Neural cell (in vitro differentiated cells): ENCODE measurements at regions not wholly inside any gene's neighbourhood (a gene's known extent, or its start where the extent isn't known, plus 50 kb on each side); places are given as distances from the start of the nearest gene placed in this dataset.

Experiments used
- H2AFZ ChIP-seq: fragments of 200-600, 300-800 bp; sonication (generic), shearing (Covaris generic); 2 replicates; pipeline ENCODE4 v1.6.0; 2014; ENCODE audit warnings: low read depth, mild to moderate bottlenecking, antibody characterized with exemption, low read length, moderate library complexity
- H3F3A ChIP-seq: fragments of 200-600 bp; shearing (Covaris generic); 2 replicates; pipeline ENCODE4 v1.6.1; 2016; ENCODE audit warnings: mild to moderate bottlenecking, moderate library complexity, mixed read lengths, antibody characterized with exemption, low read length; ENCODE audit not compliant: insufficient read depth, poor library complexity, severe bottlenecking
- H3K27ac ChIP-seq: fragments of 200-600, 300-800 bp; sonication (generic), shearing (Covaris generic); 2 replicates; pipeline ENCODE4 v1.5.1; 2014; ENCODE audit warnings: mild to moderate bottlenecking, low read length, moderate library complexity
- H3K27me3 ChIP-seq: fragments of 300-800, 200-600 bp; sonication (generic), shearing (Covaris generic); 2 replicates; pipeline ENCODE4 v1.6.0; 2014; ENCODE audit warnings: mild to moderate bottlenecking, low read depth, low read length, moderate library complexity; ENCODE audit not compliant: insufficient read depth
- H3K36me3 ChIP-seq: fragments of 300-800, 200-600 bp; sonication (generic), shearing (Covaris generic); 2 replicates; pipeline ENCODE4 v1.5.1; 2014; ENCODE audit warnings: mild to moderate bottlenecking, antibody characterized with exemption, low read length, moderate library complexity; ENCODE audit not compliant: insufficient read depth
- H3K4me2 ChIP-seq: fragments of 300-800, 200-600 bp; sonication (generic), shearing (Covaris generic); 2 replicates; pipeline ENCODE4 v1.6.0; 2014; ENCODE audit warnings: mild to moderate bottlenecking, low read length
- H3K4me3 ChIP-seq: fragments of 300-800, 200-600 bp; sonication (generic), shearing (Covaris generic); 2 replicates; pipeline ENCODE4 v1.5.1; 2014; ENCODE audit warnings: mild to moderate bottlenecking, low read length, moderate library complexity
- H3K79me2 ChIP-seq: fragments of 200-600 bp; shearing (Covaris generic); replicated peaks from 2 replicates; pipeline ENCODE4 v1.6.0; 2014; ENCODE audit warnings: mild to moderate bottlenecking, low read length, moderate library complexity; ENCODE audit not compliant: insufficient read depth
- H3K9ac ChIP-seq: fragments of 300-800, 200-600 bp; sonication (generic), shearing (Covaris generic); 2 replicates; pipeline ENCODE4 v1.6.1; 2016; ENCODE audit warnings: mild to moderate bottlenecking, low read length, mixed read lengths
- H3K9me2 ChIP-seq: fragments of 200-600 bp; shearing (Covaris generic); 2 replicates; pipeline ENCODE4 v1.6.1; 2016; ENCODE audit warnings: mild to moderate bottlenecking, low read length, mixed read lengths; ENCODE audit not compliant: insufficient read depth
- H3K9me3 ChIP-seq: fragments of 200-600, 300-800 bp; sonication (generic), shearing (Covaris generic); 2 replicates; pipeline ENCODE4 v1.6.1; 2016; ENCODE audit warnings: mild to moderate bottlenecking, mixed run types, low read length, moderate library complexity, mixed read lengths
- H4K20me1 ChIP-seq: fragments of 200-600 bp; shearing (Covaris generic); 2 replicates; pipeline ENCODE4 v1.6.1; 2016; ENCODE audit warnings: mild to moderate bottlenecking, mixed run types; ENCODE audit not compliant: insufficient read depth
- CTCF ChIP-seq: fragments of 450-650 bp; IDR thresholded peaks from 2 replicates; pipeline ENCODE4 v1.5.1; 2014; ENCODE audit warnings: antibody characterized with exemption, mild to moderate bottlenecking, moderate library complexity; ENCODE audit not compliant: poor library complexity, severe bottlenecking
- EP300 ChIP-seq: fragments of 450-650 bp; conservative IDR thresholded peaks from 2 replicates; pipeline ENCODE4 v1.6.1; 2014; ENCODE audit warnings: antibody characterized with exemption, mild to moderate bottlenecking, moderate library complexity; ENCODE audit not compliant: poor library complexity, severe bottlenecking
- EZH2 ChIP-seq: fragments of 200-600, 300-800 bp; shearing (Covaris generic), sonication (generic); IDR thresholded peaks from 2 replicates; pipeline ENCODE4 v1.6.1; 2014; ENCODE audit warnings: antibody characterized with exemption, low read length, borderline replicate concordance, mild to moderate bottlenecking; ENCODE audit not compliant: insufficient read depth, poor library complexity, severe bottlenecking
- MXI1 ChIP-seq: fragments of 450-650 bp; conservative IDR thresholded peaks from 2 replicates; pipeline ENCODE4 v1.6.1; 2014; ENCODE audit warnings: antibody characterized with exemption, mild to moderate bottlenecking; ENCODE audit not compliant: poor library complexity, severe bottlenecking
- POLR2AphosphoS5 ChIP-seq: IDR thresholded peaks from 2 replicates; pipeline ENCODE4 v1.6.1; 2012
- RAD21 ChIP-seq: fragments of 450-650 bp; conservative IDR thresholded peaks from 2 replicates; pipeline ENCODE4 v1.6.1; 2014; ENCODE audit warnings: antibody characterized with exemption, mild to moderate bottlenecking, moderate library complexity
- REST ChIP-seq: IDR thresholded peaks from 2 replicates; pipeline ENCODE4 v1.6.1; 2012; ENCODE audit warnings: borderline replicate concordance
- SMC3 ChIP-seq: fragments of 450-650 bp; conservative IDR thresholded peaks from 2 replicates; pipeline ENCODE4 v1.6.1; 2014; ENCODE audit warnings: antibody characterized with exemption, mild to moderate bottlenecking, moderate library complexity; ENCODE audit not compliant: poor library complexity
- TAF1 ChIP-seq: IDR thresholded peaks from 2 replicates; pipeline ENCODE4 v1.6.1; 2012; ENCODE audit warnings: low read depth

GRCh38 chr13:75090872-75091615 lies 390.9 kb downstream of the TBC1D4 start:
- Histone ChIP-seq H3K27me3 (no peaks in the 10 kb centered on the region), H2AFZ (no peak overlapping the region), H3F3A (no peaks in the 10 kb centered on the region), H3K4me3 (no peak overlapping the region), H3K79me2 (no peaks in the 10 kb centered on the region), H3K4me2 (no peak overlapping the region), H3K9ac (no peak overlapping the region), H4K20me1 (no peaks in the 10 kb centered on the region), H3K9me3 (no peaks in the 10 kb centered on the region), H3K27ac (no peak overlapping the region), H3K9me2 (no peaks in the 10 kb centered on the region), H3K36me3 (no peaks in the 10 kb centered on the region)
- no peak for TF ChIP-seq EZH2
- TF ChIP-seq POLR2AphosphoS5, result no peak
- no peak for TF ChIP-seq REST
- no peak for TF ChIP-seq CTCF
- TF ChIP-seq EP300, result no peak
- TF ChIP-seq TAF1, result no peak
- no peak for TF ChIP-seq SMC3
- no peak for TF ChIP-seq RAD21
- TF ChIP-seq MXI1, result no peak

- TF ChIP-seq MXI1, result no peak
- no peak for TF ChIP-seq CTCF
- no peak for TF ChIP-seq POLR2AphosphoS5
- TF ChIP-seq RAD21, result no peak
- TF ChIP-seq REST, result no peak
- TF ChIP-seq TAF1, result no peak
- no peak for TF ChIP-seq EP300
- TF ChIP-seq SMC3, result no peak
- no peaks in the 10 kb centered on the region for H3F3A ChIP-seq
- H3K27me3 ChIP-seq, result no peaks in the 10 kb centered on the region
- no peak overlapping the region for H3K27ac ChIP-seq
- H3K9ac ChIP-seq, result no peak overlapping the region
- no peaks in the 10 kb centered on the region for H3K9me3 ChIP-seq
- H2AFZ ChIP-seq, result no peak overlapping the region
- H3K4me2 ChIP-seq, result no peak overlapping the region
- no peaks in the 10 kb centered on the region for H3K9me2 ChIP-seq
- H3K79me2 ChIP-seq, result no peaks in the 10 kb centered on the region
- H3K36me3 ChIP-seq, result no peaks in the 10 kb centered on the region
- H4K20me1 ChIP-seq, result no peaks in the 10 kb centered on the region
- no peak overlapping the region for H3K4me3 ChIP-seq
Observed at GRCh38 chr13:75088915-75089314, 393.1 kb downstream of the TBC1D4 start.
